ENCODE measurements at regions not wholly inside any gene's neighbourhood (a gene's known extent, or its start where the extent isn't known, plus 50 kb on each side); places are given as distances from the start of the nearest gene placed in this dataset.
"Not testable (repeated sequence)": the region's sequence is repeated elsewhere in the genome, so short reads cannot be mapped to it uniquely, and the experiment has no call there.

DNA sequence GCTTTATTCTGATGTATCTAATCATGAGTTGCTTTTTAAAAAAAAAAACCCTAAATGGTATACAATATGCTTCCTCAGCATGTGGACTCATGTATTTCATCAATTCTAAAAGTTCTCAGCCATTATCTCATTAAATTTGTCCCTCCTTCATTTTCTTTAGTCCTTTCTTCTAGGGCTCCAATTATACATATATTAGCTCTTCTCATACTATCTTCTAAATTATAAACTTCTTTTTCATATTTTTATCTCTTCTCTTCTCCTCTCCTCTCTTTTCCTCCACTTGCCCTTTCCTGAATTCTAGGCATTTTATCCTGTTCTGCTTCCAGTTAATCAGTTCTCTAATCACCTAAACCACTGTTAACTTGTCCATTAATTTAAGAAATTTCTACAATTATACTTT, 55.0 kb upstream of the IL33 start:
- DNase-seq, result no peak

DNA sequence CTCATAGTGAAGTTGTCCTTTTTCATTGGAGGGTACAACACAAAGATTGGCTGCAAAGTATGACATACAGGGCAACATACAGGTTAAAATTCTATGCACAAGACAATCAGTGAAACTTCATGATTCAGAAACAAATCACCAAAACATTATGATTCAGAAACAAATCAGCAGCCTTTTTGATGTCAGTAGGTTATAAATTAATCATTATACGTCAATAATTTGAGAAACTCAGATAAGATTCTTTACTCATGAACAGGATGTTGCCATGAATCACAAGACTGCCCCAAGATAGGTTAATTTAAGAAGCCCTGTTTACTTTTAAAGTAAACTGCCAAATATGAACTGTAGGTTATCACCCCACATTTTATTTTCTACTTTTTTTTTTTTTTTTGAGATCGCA, 62.2 kb upstream of the IL33 start:
- DNase-seq, result no peak

DNA sequence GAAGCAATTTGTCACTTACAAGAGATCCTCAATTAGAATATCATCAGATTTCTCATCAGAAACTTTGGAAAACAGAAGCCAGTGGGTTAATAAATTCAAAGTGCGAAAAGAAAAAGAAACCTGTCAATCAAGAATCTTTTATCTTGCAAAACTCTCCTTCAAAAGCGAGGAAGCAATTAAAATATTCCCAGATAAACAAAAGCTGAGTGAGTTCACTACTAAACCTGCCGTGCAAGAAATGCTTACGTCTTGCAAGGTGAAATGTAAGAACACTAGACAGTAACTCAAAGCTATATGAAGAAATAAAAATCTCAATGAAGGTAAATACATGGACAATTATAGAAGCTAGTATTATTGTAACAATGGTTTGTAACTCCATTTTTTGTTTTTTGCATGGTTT, 62.8 kb upstream of the IL33 start:
- DNase-seq, result no peak

DNA sequence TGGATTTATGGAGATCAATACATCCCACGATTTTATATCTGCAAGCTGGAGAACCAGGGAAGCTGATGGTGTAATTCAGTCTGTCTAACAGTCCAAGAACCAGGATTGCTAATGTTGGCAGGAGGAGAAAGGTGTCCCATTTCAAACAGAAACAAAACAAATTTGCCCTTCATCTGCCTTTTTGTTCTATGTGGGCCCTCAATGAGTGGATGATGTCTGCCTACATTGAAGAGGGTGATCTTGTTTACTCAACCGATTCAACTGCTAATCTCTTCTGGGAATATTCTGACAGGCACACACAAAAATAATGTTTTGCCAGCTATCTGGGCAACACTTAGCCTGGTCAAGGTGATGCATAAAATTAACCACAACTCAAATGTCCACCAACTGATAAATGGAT, 65.1 kb upstream of the IL33 start:
- no peak for DNase-seq

DNA sequence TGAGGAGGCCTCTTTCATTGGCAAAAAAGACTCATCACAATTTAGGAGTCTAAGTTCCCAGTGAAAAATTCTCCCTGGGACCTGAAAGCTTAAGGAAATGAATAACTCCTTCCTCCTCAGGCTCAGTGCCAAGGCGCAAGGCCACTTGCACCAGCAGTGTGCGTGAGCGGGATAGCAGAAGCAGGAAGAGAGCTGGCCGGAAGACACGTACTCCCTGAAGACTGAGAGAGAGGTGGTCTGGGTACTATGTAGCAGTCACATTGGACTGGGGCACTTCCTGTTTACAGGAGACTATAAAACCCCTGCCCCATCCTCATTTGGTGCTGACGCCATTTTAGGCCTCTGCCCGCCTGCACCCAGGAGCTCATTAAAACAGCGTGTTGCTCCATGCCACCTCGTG, 66.3 kb upstream of the IL33 start:
- DNase-seq, result no peak

DNA sequence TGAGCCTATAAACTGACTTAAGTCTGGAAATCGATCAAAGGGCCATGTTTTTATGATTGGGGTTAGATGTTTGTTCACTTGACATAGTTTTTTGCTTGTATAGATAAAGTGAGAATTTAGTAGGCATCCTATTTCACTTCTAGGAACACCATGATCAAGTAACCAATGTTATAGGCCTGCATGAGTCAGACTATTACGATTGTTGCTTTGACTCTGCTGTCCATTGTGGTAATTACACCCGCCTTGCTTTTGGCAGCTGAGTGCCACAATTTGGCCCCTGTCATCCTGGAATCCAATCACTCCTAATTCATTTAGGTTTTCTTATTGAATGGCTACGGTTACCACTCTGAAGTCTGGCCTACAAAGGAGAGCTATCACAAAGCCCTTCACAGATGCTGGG, 67.8 kb upstream of the IL33 start:
- DNase-seq, result no peak

DNA sequence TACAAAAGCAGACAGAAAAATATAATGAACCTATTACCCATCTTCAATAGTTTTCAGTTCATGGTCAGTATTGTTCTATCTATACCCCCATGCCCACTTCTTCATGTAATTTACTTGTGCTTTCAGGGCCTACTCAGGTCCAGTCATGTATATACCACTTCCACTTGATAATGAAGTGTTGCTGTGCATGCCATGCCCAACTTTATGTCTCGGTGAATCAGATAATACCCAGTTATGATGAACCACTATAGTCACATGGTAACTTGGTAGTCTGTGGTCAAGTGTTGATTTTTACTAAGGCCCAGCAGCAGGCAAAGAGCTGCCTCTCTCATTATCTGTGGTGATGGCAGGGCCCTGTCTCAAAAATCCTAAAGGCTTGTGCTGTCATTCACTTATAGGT, 70.7 kb upstream of the IL33 start:
- no peak for DNase-seq

DNA sequence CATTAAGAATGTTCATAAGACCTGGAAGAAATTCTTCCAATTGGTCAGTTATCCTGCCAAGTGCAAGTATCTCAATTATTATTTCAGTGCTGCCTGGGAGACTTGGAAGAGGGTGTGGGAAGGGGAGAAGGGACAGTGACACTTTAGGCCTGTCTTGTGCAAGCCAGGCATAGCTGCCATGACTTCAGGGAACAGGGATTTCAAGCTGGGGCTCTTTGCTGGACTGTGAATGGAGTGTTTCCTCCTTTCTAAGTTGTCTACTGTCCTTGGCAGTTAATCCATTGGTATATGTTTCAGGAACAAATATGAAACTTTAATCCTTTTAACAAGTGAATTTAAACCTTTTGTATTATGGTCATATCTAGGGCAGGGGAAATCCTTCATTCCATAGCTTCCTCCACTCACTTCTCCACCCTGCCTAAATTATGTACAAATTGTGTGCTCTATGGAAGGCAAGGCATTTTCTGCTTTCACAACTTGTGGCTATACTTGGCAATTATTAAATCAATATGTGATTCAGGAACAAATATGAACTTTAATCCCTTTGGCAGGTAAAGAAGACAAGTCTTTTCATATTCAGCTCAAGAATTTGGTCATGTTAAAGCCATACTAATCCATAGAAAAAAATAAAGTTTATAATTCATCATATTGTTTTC, 72.7 kb upstream of the IL33 start:
- DNase-seq, result no peak

DNA sequence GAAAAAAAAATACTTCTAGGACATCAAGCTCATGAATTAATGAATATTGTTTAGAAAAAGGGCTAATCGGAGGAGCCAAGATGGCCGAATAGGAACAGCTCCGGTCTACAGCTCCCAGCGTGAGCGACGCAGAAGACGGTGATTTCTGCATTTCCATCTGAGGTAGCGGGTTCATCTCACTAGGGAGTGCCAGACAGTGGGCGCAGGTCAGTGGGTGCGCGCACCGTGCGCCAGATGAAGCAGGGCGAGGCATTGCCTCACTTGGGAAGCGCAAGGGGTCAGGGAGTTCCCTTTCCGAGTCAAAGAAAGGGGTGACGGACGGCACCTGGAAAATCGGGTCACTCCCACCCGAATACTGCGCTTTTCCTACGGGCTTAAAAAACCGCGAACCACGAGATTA, 79.8 kb upstream of the IL33 start:
- DNase-seq, result not testable (repeated sequence)

DNA sequence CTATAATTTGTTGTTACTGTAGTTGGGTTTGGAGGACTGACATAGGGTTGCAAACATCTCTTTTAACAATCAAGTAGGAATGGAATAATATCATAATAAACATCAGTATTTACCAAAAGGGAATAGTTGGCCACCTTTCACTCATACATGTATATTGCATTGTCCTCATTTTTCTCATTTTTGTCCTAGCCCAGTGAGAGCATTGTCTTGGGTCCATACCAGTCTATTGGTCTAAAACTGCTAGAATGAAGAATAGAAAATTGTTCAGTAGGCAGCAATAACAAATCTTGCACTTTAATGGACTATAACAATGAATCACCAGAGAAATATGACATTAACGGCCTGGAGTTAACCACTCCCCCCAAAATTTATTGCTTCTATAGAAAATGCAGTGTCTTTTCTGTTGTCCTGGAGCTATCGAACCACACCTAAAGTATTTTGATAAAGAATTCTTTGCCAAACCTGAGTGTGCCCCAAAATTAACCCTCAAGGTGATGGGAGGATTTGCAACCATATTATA, 80.9 kb upstream of the IL33 start:
- no peak for DNase-seq

DNA sequence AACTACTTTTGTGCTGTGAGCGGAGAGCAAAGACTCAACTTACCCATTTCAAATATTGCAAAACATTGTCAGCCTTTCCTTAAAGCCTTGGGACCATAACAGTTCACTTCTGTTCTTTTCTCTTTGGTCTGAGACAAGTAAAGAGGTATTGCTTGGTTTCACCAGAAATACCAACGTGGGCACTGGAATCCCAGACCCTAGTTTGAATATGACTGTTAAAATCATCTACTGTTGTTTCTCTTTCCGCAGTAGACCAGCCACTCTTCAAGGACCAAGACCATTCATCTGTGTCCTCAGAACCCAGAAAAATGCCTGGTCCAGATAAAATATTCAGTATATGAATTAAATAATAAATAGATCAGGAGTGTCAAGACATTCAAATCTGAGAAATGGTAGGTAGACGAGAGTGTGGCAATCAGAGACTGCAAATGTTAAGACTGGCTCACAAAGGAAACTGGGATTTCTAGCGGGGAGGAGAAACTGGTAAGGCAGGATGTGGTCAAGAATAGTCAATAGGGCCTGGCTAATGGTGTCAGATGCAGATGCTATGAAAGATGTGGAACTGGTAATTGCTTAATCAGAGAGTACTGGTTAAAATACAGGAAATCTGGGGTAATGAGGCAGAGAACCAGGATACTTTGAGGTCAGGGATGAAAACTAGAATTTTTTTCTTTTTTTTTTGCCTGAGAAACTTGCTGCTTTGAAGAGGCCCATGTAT, 82.1 kb upstream of the IL33 start:
- DNase-seq, result no peak

DNA sequence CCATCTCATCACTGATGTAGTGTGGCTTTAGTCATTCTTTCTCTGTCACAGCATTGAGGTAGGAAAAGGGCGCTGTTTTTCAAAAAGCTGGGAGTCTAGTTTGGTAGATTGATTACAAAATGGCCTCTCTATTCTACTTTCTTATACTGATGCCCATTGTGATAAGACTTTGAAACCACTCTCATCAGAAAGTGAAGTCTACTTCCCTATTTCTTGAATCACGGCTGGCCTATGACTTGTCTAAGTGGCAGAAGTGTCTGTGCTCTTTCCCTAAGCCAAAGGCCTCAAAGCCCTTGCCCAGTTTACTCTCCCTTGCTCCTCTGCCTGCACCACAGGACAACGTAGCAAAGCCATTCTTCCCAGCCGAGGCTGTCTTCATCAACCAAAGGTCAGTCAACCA, 83.0 kb upstream of the IL33 start:
- no peak for DNase-seq

DNA sequence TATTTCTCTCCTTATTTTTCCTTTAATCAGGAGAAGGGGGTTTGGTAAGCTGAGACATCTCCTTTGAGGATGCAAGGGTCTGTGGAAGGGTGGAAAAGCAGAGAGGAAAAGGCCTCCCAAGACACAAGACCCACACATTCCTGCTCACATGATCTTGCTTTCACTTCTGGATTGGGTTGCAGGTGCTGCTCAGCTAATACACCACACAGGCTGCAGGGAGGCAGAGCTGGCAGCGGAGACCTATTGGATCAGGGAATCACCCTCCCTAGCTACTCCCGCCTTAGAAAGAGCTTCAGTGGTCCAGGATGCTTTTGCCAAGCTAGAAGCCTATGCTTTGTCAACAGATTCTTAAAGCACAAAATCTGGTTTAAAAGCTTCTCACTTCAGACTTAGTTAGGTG, 87.6 kb upstream of the IL33 start:
- no peak for DNase-seq

DNA sequence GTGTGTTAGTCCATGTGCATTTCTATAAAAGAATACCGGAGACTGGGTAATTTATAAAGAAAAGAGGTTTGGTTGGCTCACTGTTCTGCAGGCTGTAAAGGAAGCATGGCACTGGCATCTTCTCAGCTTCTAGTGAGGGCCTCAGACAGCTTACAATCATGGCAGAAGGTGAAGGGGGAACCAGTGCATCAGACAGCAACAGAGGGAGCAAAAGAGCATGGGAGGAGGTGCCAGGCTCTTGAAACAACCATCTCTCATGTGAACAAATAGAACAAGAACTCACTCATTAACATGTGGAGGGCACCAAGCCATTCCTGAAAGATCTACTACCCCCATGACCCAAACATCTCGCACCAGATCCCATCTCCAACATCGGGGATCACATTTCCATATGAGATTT, 89.2 kb upstream of the IL33 start:
- no peak for DNase-seq

DNA sequence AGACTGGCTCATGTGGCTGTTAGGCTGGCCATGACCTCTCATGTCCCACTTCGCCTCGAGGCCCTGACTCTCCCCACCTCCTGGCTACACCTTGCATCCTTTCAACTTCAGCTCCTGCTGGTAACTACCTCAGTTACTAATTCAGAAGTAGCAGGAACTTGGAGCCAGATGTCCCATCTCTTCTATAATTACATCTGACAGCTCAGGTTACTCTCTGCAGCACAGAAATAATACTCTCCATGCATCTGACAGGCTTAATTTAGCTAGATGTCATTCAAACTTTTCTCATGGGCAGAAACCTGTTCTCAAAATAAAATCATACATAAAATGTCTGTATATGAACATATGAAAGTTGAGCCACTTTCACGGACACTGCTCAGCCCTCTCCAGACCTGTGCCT, 92.2 kb upstream of the IL33 start:
- no peak for DNase-seq

DNA sequence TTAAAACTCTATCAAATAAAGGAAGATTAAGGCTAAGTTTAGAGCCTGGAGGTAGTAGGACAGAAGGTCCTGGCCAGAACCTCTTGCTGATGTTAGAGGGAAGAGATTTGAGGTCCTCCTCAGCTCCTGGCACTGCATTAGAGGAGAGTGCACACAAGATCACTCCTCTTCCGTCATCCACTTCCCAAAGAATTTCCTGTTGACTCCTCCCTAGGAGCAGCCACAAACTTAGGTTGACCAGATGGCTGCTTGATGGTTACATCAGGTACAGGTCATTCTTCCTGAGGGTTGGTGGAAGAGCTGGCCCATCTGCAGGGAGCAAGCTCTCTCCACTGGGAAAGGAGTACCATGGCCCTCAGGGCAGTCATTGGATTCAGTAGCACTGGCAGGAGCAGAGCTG, 93.9 kb upstream of the IL33 start:
- DNase-seq, result no peak

DNA sequence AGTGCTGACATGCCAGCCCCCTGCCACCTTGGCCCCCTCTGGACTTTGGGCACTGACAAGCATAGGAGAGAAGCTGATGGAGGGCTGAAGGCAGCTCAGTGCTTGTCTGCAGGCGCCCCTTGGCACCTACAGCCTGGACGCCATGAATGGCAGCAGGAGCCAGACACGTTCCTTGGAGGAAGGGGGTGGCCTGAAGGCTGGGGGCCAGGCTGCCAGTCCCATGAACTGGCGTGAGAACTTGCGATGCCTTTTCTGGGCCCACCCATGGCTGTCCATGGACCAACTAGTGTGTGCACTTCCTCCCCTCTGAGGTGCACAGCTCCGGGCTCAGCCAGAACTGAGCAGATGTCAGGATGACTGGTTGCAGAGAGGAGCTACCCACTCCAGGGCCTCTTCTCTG, 99.0 kb upstream of the RANBP6 start:
- DNase-seq, result no peak

DNA sequence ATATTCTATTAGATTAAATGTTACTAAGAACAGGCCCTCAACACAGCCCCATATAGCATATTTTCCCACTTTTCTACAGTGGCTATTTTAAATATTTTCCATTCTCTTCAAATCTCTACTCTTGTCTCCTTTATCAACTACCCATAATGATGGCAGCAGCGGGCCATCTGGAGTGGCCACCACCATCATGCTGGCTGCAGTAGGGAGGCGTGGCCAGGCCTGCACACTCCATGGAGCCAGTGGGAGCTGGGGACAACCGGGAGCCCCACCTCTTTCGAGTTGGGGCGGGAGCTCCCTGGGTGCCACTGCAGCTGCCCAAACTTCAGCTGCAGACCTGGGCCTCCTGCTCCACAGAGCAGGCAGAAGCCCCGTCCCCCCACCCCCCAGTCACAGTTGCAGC, 98.4 kb upstream of the RANBP6 start:
- DNase-seq, result no peak

DNA sequence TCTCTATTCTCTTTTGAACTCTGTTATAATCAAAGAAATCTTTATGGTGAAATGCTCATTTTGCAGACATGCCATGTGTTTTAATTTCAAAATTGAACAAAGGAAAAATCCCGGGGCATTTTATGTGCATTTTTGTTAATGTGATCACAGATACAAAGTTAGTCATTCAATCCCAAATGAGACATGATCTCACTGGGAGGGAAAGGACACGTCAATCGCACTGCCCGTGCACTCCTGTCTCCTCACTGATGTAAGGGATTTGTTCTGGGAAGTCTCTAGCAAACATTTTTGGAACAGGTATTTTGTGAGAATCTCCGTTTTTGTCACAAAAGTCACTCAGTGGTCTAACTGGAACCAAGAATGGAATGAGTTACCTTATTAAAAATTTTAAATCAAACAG, 97.9 kb upstream of the RANBP6 start:
- no peak for DNase-seq

DNA sequence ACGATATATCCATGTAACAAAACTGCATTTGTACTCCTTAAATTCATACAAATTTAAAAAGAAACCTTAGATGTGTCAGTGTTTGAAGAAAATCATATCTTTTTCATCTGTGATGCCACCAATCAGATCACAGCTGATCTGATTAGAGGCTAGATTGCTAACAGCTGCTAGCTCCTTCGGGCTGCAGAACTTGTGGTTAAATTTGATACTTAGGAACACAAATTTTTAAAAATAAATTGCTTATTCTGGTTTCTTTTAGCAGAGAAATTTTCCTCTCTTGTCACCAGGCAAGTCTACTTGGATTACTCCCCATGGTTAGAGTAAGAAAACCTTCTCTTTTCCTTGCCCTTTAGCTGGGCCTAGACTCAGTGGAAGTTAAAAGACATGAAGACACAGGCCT, 94.6 kb upstream of the RANBP6 start:
- DNase-seq, result no peak

DNA sequence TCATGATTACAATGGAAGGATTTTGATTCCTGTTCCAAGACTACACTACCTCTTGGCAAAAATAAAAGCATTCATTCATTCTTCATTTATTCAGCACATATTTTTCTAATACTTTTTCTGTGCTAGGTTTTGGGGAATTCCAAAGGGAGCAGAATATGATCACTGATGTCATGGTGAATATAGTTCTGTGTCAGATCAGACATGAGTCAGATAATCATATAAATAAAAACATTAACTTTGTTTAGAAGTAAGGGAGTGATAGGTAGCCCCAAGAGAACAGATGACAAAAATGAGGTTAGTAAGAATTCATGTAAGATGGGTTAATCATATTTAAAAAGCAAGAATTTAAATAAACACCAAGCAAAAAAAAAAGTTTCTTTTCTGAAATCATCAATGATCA, 94.1 kb upstream of the RANBP6 start:
- no peak for DNase-seq

DNA sequence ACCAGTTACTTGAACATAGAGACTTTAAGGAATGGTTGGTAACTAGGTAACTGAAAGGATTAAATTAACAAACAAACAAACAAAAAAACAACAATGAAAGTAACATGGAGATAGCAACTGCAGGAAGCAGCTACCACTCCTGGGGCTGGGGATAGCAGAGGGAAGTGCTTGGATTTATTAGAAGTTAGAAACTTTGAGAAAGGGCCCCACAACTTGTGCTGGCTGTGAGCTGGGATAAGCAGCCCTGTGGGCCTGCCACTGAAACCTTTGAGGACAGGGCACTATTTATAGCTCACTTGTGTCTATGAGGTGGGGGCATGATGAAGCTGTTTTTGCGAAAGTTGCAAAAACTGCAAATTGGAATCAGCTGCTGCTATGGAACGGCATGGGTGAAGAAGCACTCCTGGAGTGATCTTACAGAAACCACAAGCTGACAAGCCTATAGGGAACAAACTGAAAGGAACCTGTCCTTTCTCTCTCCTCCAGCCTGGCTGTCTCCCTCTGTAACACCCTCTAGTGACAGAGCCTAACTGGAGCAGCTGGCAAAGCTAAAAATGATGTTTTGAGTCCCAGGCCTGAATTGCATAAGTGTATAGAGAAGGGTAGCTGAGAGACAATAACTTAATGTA, 91.4 kb upstream of the RANBP6 start:
- peak; percentile 17 for DNase-seq

DNA sequence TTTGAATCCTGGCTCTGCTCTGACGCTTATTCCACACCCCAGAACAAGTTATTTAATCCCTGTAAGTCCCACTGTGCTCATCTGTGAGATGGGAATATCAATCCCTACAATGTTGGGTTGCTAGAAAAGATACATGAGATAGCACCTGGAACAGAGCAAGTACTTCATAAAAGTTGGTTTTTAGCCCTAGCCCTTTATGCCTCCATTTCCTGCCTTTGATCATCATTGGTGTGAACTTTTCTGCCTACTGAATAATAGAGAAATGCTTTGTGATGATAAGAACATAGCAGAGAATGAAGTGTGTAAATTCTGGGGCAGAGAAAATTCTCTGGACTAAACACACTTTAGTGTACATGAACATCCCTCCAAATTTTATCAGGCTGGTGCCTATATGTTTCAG, 90.3 kb upstream of the RANBP6 start:
- no peak for DNase-seq

DNA sequence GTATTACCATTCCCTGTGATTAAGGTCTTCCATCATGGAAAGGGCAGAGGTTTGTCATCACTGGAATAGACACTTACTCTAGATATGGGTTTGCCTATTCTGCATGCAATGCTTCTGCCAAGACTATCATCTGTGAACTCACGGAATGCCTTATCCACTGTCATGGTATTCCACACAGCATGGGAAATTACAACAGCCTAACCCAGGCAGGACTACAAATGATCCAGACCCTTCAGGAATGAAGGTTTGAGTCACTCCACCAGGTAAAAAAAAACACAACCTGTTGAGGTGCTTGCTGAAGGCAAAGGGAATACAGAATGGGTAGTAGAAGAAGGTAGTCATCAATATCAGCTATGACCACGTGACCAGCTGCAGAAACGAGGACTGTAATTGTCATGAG, 89.0 kb upstream of the RANBP6 start:
- DNase-seq, result not testable (repeated sequence)

DNA sequence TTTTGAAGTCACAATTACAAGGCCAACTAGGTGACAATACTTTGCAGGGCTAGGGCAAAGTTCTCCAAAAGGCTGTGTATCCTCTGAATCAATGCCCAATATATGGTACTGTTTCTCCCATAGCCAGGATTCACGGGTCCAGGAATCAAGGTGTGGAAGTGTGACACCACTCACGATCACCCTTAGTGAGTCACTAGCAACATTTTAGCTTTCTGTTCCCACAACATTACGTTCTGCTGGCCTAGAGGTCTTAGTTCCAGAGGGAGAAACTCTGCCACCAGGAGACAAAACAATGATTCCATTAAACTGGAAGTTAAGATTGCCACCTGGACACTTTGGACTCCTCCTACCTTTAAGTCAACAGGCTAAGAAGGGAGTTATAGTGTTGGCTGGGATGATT, 88.5 kb upstream of the RANBP6 start:
- DNase-seq, result not testable (repeated sequence)
